Activated CD8-positive, alpha-beta memory T cell treated with anti-CD3 and anti-CD28 coated beads for 48 hours (primary cell): ENCODE measurements at regions not wholly inside any gene's neighbourhood (a gene's known extent, or its start where the extent isn't known, plus 50 kb on each side); places are given as distances from the start of the nearest gene placed in this dataset.
"Not testable (repeated sequence)": the region's sequence is repeated elsewhere in the genome, so short reads cannot be mapped to it uniquely, and the experiment has no call there.

Source experiments
- DNase-seq, 3 experiments: peaks; one replicate each; pipeline ENCODE4 v3.0.0-alpha.2; 2020; ENCODE audit warnings: low read depth in 2 of 3, low spot score in 2 of 3

- DNase-seq: not testable (repeated sequence)
Measured at GRCh38 chr1:610538-610937, 75.9 kb downstream of the OR4F16 start.

DNA sequence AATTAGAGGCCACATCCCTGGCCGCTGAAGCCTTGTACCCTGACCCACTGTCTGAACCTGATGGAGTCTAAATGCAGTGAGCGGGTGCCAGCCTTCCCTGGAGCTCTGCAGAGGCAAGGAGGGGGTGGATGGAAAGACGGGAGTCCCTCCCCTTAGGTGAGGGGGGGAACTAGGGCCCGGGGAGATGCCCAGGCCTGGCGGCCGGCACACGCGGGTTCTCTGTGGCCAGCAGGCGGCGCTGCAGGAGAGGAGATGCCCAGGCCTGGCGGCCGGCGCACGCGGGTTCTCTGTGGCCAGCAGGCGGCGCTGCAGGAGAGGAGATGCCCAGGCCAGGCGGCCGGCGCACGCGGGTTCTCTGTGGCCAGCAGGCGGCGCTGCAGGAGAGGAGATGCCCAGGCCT, 77.3 kb downstream of the OR4F16 start:
- not testable (repeated sequence) for DNase-seq

DNA sequence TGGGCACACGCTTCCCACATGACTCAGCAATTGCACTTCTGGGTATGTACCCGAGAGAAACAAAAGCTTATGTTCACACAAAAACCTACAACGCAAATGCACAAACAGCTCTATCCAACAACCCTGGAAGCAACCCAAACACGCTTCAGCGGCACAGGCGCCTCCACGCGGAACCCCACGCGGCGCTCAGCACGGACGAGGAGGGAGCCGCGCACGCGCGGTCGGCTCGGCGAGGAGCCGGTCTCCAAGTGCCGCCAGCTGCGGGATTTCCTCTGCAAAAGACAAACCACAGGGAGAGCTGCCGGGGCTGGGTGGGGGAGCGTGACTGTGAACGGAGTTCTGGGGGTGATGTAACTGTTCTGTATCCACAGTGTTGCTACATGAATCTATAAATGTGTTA, 81.2 kb downstream of the OR4F16 start:
- peak in 2 of 3 experiments; percentile 0 to 7 for DNase-seq

DNA sequence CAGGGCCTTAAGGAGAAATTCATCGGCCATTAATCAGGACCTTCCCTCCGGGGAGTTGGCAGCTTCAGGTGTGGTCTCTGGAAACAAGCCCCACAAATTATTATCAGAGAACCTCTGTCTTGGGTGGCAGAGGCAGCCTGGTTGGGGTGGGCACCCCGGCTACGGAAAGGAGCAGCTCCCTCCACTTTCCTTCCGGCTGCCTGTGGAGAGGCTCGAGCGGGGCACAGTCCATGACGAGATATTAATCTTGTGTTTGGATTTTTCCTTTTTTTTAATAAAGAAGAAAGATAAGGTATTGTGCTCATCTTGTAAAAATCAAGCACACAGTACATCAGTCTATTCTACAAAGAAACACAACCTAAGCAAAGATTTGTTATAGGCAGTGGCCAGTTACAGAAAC, 98.2 kb downstream of the OR4F16 start:
- DNase-seq: not testable (repeated sequence)

DNA sequence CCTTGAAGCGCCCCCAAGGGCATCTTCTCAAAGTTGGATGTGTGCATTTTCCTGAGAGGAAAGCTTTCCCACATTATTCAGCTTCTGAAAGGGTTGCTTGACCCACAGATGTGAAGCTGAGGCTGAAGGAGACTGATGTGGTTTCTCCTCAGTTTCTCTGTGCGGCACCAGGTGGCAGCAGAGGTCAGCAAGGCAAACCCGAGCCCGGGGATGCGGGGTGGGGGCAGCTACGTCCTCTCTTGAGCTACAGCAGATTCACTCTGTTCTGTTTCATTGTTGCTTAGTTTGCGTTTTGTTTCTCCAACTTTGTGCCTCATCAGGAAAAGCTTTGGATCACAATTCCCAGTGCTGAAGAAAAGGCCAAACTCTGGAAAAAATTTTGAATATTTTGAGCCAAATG, 100.5 kb downstream of the OR4F16 start:
- peak in 2 of 3 experiments; percentile 29 to 55 for DNase-seq
